ENCODE measurements at regions not wholly inside any gene's neighbourhood (a gene's known extent, or its start where the extent isn't known, plus 50 kb on each side); places are given as distances from the start of the nearest gene placed in this dataset.

- H3K27me3 ChIP-seq (ENCODE audit: insufficient read depth), result no peaks in the 10 kb centered on the region
- H3F3A ChIP-seq (replicated peaks; ENCODE audit: insufficient read depth), result peaks cover 40% of the 10 kb centered on the region
- TF ChIP-seq IRF3 (IDR thresholded peaks at IDR 0.05; ENCODE audit: low read depth, low read length), result no peak
- no peak for TF ChIP-seq RXRA (IDR thresholded peaks at IDR 0.05; ENCODE audit: borderline replicate concordance, low read depth)
- no peak for TF ChIP-seq MEF2A (IDR thresholded peaks at IDR 0.05; ENCODE audit: borderline replicate concordance, low read depth)
- TF ChIP-seq EP300 (IDR thresholded peaks at IDR 0.05; ENCODE audit: borderline replicate concordance in 1 of 2, low read depth in 1 of 2, low read length in 1 of 2), result no peak
- no peak for TF ChIP-seq MAX (IDR thresholded peaks at IDR 0.05; ENCODE audit: low read depth)
- TF ChIP-seq CTCF (IDR thresholded peaks at IDR 0.05), result no peak
- TF ChIP-seq USF2 (IDR thresholded peaks at IDR 0.05; ENCODE audit: borderline replicate concordance, low read depth, low read length), result no peak
- TF ChIP-seq GABPA (IDR thresholded peaks at IDR 0.05; ENCODE audit: low read depth), result no peak
- no peak for TF ChIP-seq POLR2AphosphoS5 (IDR thresholded peaks at IDR 0.05; ENCODE audit: low read depth, low read length)
- TF ChIP-seq CHD2 (IDR thresholded peaks at IDR 0.05; ENCODE audit: low read length, partially characterized antibody), result no peak
- TF ChIP-seq REST (IDR thresholded peaks at IDR 0.05; ENCODE audit: low read depth, low read length), result no peak
- no peak; the same call in 1 of the 2 replicates for TF ChIP-seq JUND (IDR thresholded peaks at IDR 0.05)
- no peak for TF ChIP-seq GATA2 (CRISPR knock-in tag; IDR thresholded peaks at IDR 0.05)
- no peak for TF ChIP-seq SMC3 (IDR thresholded peaks at IDR 0.05; ENCODE audit: low read depth, low read length)
- no peak for TF ChIP-seq ZBTB33 (IDR thresholded peaks at IDR 0.05; ENCODE audit: borderline replicate concordance, low read depth)
- TF ChIP-seq YY1 (IDR thresholded peaks at IDR 0.05; ENCODE audit: low read depth), result no peak
- DNase-seq, result no peak
- no peaks in the 10 kb centered on the region for H3K9me2 ChIP-seq
- H3K27ac ChIP-seq (ENCODE audit: low read depth in 2 of 2, low read length in 1 of 2), result peak overlapping the region; percentile 69 to 93
- H3K9me3 ChIP-seq, result no peaks in the 10 kb centered on the region
- ChIA-PET CTCF (interaction anchor here (1.3 kb wide), 1 partner anchor 10 kb away, joined by 3 read pairs; no protein-coding TSS in a partner anchor), POLR2A (no interaction called here)
- peak overlapping the region; percentile 58 for H3K9ac ChIP-seq
- H3K79me2 ChIP-seq (ENCODE audit: insufficient read depth), result peaks cover 88% of the 10 kb centered on the region
- peak overlapping the region; percentile 71 for H3K4me2 ChIP-seq
- H3K4me3 ChIP-seq (ENCODE audit: low read depth in 2 of 2, low read length in 1 of 2), result peak overlapping the region; percentile 12 to 36; a peak in 3 of 4 replicates
- peaks cover 5 to 6% of the 10 kb centered on the region in 2 experiments; a peak in 2 of 4 replicates for H3K4me1 ChIP-seq (ENCODE audit: control insufficient read depth in 1 of 2, insufficient read depth in 2 of 2, low read depth in 1 of 2, low read length in 1 of 2)
- H2AFZ ChIP-seq (ENCODE audit: low read depth), result peak overlapping the region; percentile 73
- WGBS (ENCODE audit: low lambda C conversion rate), result 51% methylated on average over 2 of the region's 2 CpGs
- H4K20me1 ChIP-seq (ENCODE audit: insufficient read depth), result no peaks in the 10 kb centered on the region
- H3K36me3 ChIP-seq (replicated peaks in 1 of 2; ENCODE audit: control insufficient read depth in 1 of 2, insufficient read depth in 2 of 2, low read length in 1 of 2), result peaks cover under 1 to 13% of the 10 kb centered on the region in 2 experiments
Measured at GRCh38 chr1:98027103-98027705, 106.4 kb upstream of the DPYD start.
